Medulla oblongata (tissue), 1 donor: ENCODE measurements at regions not wholly inside any gene's neighbourhood (a gene's known extent, or its start where the extent isn't known, plus 50 kb on each side); places are given as distances from the start of the nearest gene placed in this dataset.

ENCODE experiments used
- DNase-seq: peaks from one replicate; pipeline ENCODE4 v3.0.0-alpha.2; 2015; ENCODE audit errors: extremely low spot score

GRCh38 chr17:53168413-53168812, 654.3 kb upstream of the KIF2B start:
- no peak for DNase-seq

- no peak for DNase-seq
Measured at GRCh38 chr17:53166731-53167130, 656.0 kb upstream of the KIF2B start.

- DNase-seq = no peak
Measured at GRCh38 chr17:53150101-53150698, 672.5 kb upstream of the KIF2B start.

- DNase-seq = no peak
Measured at GRCh38 chr17:53149316-53149715, 673.4 kb upstream of the KIF2B start.

- no peak for DNase-seq
Measured at GRCh38 chr17:53148058-53148457, 674.7 kb upstream of the KIF2B start.

- no peak for DNase-seq
Measured at GRCh38 chr17:53142890-53143289, 679.8 kb upstream of the KIF2B start.

GRCh38 chr17:53141731-53142130, 681.0 kb upstream of the KIF2B start:
- DNase-seq = no peak

- no peak for DNase-seq
Measured at GRCh38 chr17:53141280-53141679, 681.4 kb upstream of the KIF2B start.

- no peak for DNase-seq
Measured at GRCh38 chr17:53137869-53138268, 684.9 kb upstream of the KIF2B start.

GRCh38 chr17:53135969-53136368, 686.8 kb upstream of the KIF2B start:
- no peak for DNase-seq

GRCh38 chr17:53134548-53134947, 688.2 kb upstream of the KIF2B start:
- no peak for DNase-seq

- DNase-seq = no peak
Measured at GRCh38 chr17:53133876-53134275, 688.9 kb upstream of the KIF2B start.

- no peak for DNase-seq
Measured at GRCh38 chr17:53129863-53130262, 692.9 kb upstream of the KIF2B start.

GRCh38 chr17:53127331-53127730, 695.4 kb upstream of the KIF2B start:
- DNase-seq = no peak

- no peak for DNase-seq
Measured at GRCh38 chr17:53122966-53123365, 699.8 kb upstream of the KIF2B start.

GRCh38 chr17:53119773-53120172, 703.0 kb upstream of the KIF2B start:
- DNase-seq = no peak

GRCh38 chr17:53118948-53119347, 703.8 kb upstream of the KIF2B start:
- DNase-seq = no peak

GRCh38 chr17:53106886-53107285, 715.8 kb upstream of the KIF2B start:
- DNase-seq = no peak

- DNase-seq = no peak
Measured at GRCh38 chr17:53101706-53102105, 721.0 kb upstream of the KIF2B start.

- DNase-seq = no peak
Measured at GRCh38 chr17:53100126-53100525, 722.6 kb upstream of the KIF2B start.

- DNase-seq = no peak
Measured at GRCh38 chr17:53093391-53093790, 729.3 kb upstream of the KIF2B start.

- no peak for DNase-seq
Measured at GRCh38 chr17:53092072-53092471, 730.7 kb upstream of the KIF2B start.

GRCh38 chr17:53090770-53091169, 732.0 kb upstream of the KIF2B start:
- DNase-seq = no peak

- no peak for DNase-seq
Measured at GRCh38 chr17:53088481-53088880, 734.2 kb upstream of the KIF2B start.
